IMR-90 (cell line): ENCODE measurements at regions not wholly inside any gene's neighbourhood (a gene's known extent, or its start where the extent isn't known, plus 50 kb on each side); places are given as distances from the start of the nearest gene placed in this dataset.

Experiments
- ATAC-seq: fragments of 200-7000 bp; cut with Tn5 transposase; 2 replicates; pipeline ENCODE4 v1.9.1; 2020; ENCODE audit warnings: low read depth, mild to moderate bottlenecking, moderate library complexity
- BruUV-seq: library from RNA; stranded (reverse); fragments of 400-500 nt; replicated peaks from 2 replicates; lab custom pipeline; 2021; lab: Mats Ljungman, UMichigan
- CTCF ChIA-PET: fragments of 300-600 bp; formaldehyde crosslinking; extraction: SDS; loops from one replicate; lab custom pipeline; 2021; ENCODE audit warnings: antibody characterized with exemption; lab: Yijun Ruan, JAX
- POLR2A ChIA-PET: fragments of 300-600 bp; sonication (Branson Sonifier 250); formaldehyde crosslinking; loops from one replicate; lab custom pipeline; 2022; ENCODE audit warnings: antibody characterized with exemption; ENCODE audit not compliant: unreplicated experiment; lab: Charles Lee
- DNase-seq: peaks from one replicate; pipeline ENCODE4 v3.0.0; 2013
- H2AFZ ChIP-seq: replicated peaks from 2 replicates; pipeline ENCODE3; 2013; ENCODE audit warnings: low read length, mild to moderate bottlenecking; ENCODE audit not compliant: poor library complexity
- H2AK5ac ChIP-seq: 2 replicates; pipeline ENCODE4 v1.6.1; 2013; ENCODE audit warnings: low read depth, low read length, inconsistent platforms
- H2AK9ac ChIP-seq: replicated peaks from 2 replicates; pipeline ENCODE3; 2013; ENCODE audit warnings: mild to moderate bottlenecking, low read depth, low read length, moderate library complexity; ENCODE audit not compliant: poor library complexity
- H2BK120ac ChIP-seq: 2 replicates; pipeline ENCODE4 v1.6.1; 2013; ENCODE audit warnings: low read depth, low read length, inconsistent platforms
- H2BK15ac ChIP-seq: 3 replicates; pipeline ENCODE4 v1.6.1; 2013; ENCODE audit warnings: low read depth, low read length, inconsistent platforms
- H2BK20ac ChIP-seq: 2 replicates; pipeline ENCODE4 v1.6.1; 2013; ENCODE audit warnings: low read depth, mild to moderate bottlenecking, inconsistent platforms, low read length, moderate library complexity
- H2BK5ac ChIP-seq: 2 replicates; pipeline ENCODE4 v1.6.1; 2013; ENCODE audit warnings: mild to moderate bottlenecking, low read depth, low read length, inconsistent platforms; ENCODE audit not compliant: poor library complexity, severe bottlenecking
- H3K14ac ChIP-seq: replicated peaks from 2 replicates; pipeline ENCODE4 v1.6.1; 2013; ENCODE audit warnings: low read depth, low read length, inconsistent platforms
- H3K18ac ChIP-seq: 2 replicates; pipeline ENCODE4 v1.6.1; 2013; ENCODE audit warnings: low read depth, low read length, control low read depth
- H3K23ac ChIP-seq: 2 replicates; pipeline ENCODE4 v1.6.1; 2013; ENCODE audit warnings: low read depth, low read length, inconsistent platforms
- H3K27ac ChIP-seq: 2 replicates; pipeline ENCODE4 v1.5.1; 2013; ENCODE audit warnings: mild to moderate bottlenecking, control low read depth, low read length; ENCODE audit not compliant: insufficient read depth
- H3K27me3 ChIP-seq: 2 replicates; pipeline ENCODE4 v1.6.1; 2013; ENCODE audit warnings: low read length; ENCODE audit not compliant: control insufficient read depth, insufficient read depth
- H3K36me3 ChIP-seq: 2 replicates; pipeline ENCODE4 v1.6.1; 2013; ENCODE audit warnings: low read length, mixed read lengths; ENCODE audit not compliant: control insufficient read depth, insufficient read depth
- H3K4ac ChIP-seq: 2 replicates; pipeline ENCODE4 v1.6.1; 2013; ENCODE audit warnings: low read depth, low read length, inconsistent platforms
- H3K4me1 ChIP-seq: 2 replicates; pipeline ENCODE4 v1.6.1; 2013; ENCODE audit warnings: low read length, mixed read lengths; ENCODE audit not compliant: control insufficient read depth, insufficient read depth
- H3K4me2 ChIP-seq: 2 replicates; pipeline ENCODE4 v1.6.1; 2013; ENCODE audit warnings: low read depth, mild to moderate bottlenecking, control low read depth, low read length, moderate library complexity
- H3K4me3 ChIP-seq: 2 replicates; pipeline ENCODE4 v1.5.1; 2013; ENCODE audit warnings: low read depth, mild to moderate bottlenecking, control low read depth, low read length, moderate library complexity; ENCODE audit not compliant: insufficient read depth
- H3K56ac ChIP-seq: 2 replicates; pipeline ENCODE4 v1.6.1; 2013; ENCODE audit warnings: low read length, inconsistent platforms; ENCODE audit not compliant: insufficient read depth; ENCODE audit errors: extremely low read depth
- H3K79me1 ChIP-seq, 2 experiments: 2 replicates each; pipeline ENCODE4 v1.6.1; 2013; ENCODE audit warnings: low read length in 2 of 2, inconsistent platforms in 1 of 2, low read depth in 1 of 2
- H3K9ac ChIP-seq: 2 replicates; pipeline ENCODE4 v1.6.1; 2013; ENCODE audit warnings: low read depth, low read length, control low read depth
- H3K9me1 ChIP-seq: 2 replicates; pipeline ENCODE4 v1.6.1; 2013; ENCODE audit warnings: low read length, inconsistent platforms; ENCODE audit not compliant: insufficient read depth
- H3K9me3 ChIP-seq: 2 replicates; pipeline ENCODE4 v1.6.1; 2013; ENCODE audit warnings: low read length; ENCODE audit not compliant: control insufficient read depth, insufficient read depth
- H4K20me1 ChIP-seq: 2 replicates; pipeline ENCODE4 v1.6.1; 2013; ENCODE audit warnings: low read length, inconsistent platforms; ENCODE audit not compliant: insufficient read depth
- H4K5ac ChIP-seq: 2 replicates; pipeline ENCODE4 v1.6.1; 2013; ENCODE audit warnings: mild to moderate bottlenecking, low read depth, low read length, control low read depth
- H4K8ac ChIP-seq, 2 experiments: 2 replicates each; pipeline ENCODE4 v1.6.1; 2013; ENCODE audit warnings: low read depth in 2 of 2, low read length in 2 of 2, control low read depth in 1 of 2, inconsistent platforms in 1 of 2
- H4K91ac ChIP-seq: 2 replicates; pipeline ENCODE4 v1.6.1; 2013; ENCODE audit warnings: low read depth, low read length, inconsistent platforms; ENCODE audit not compliant: insufficient read depth
- BHLHE40 ChIP-seq: fragments of 150-350 bp; IDR thresholded peaks from 2 replicates; pipeline ENCODE4 v1.6.1; 2016; ENCODE audit warnings: mild to moderate bottlenecking, low read depth, low read length
- CEBPB ChIP-seq: IDR thresholded peaks from 2 replicates; pipeline ENCODE4 v1.6.1; 2012; ENCODE audit warnings: low read depth, low read length, improper control_type of control experiment
- CHD1 ChIP-seq: IDR thresholded peaks from 2 replicates; pipeline ENCODE4 v1.6.1; 2012; ENCODE audit warnings: low read depth, low read length, improper control_type of control experiment
- ELK1 ChIP-seq: fragments of 150-350 bp; IDR thresholded peaks from 2 replicates; pipeline ENCODE4 v1.6.1; 2016; ENCODE audit warnings: low read depth, mild to moderate bottlenecking, low read length, moderate library complexity, borderline replicate concordance
- MAZ ChIP-seq: IDR thresholded peaks from 2 replicates; pipeline ENCODE4 v1.6.1; 2012; ENCODE audit warnings: low read depth, mild to moderate bottlenecking, low read length, improper control_type of control experiment, moderate library complexity, borderline replicate concordance
- MXI1 ChIP-seq: IDR thresholded peaks from 2 replicates; pipeline ENCODE4 v1.6.1; 2012; ENCODE audit warnings: low read depth, mild to moderate bottlenecking, low read length, moderate library complexity, borderline replicate concordance
- NFE2L2 ChIP-seq: fragments of 150-350 bp; IDR thresholded peaks from 2 replicates; pipeline ENCODE4 v1.6.1; 2016; ENCODE audit warnings: low read depth, mild to moderate bottlenecking, low read length
- POLR2A ChIP-seq: IDR thresholded peaks from 2 replicates; pipeline ENCODE4 v1.6.1; 2012; ENCODE audit warnings: mild to moderate bottlenecking, low read depth, low read length
- RAD21 ChIP-seq: IDR thresholded peaks from 2 replicates; pipeline ENCODE4 v1.6.1; 2012; ENCODE audit warnings: low read length, improper control_type of control experiment
- RCOR1 ChIP-seq: IDR thresholded peaks from 2 replicates; pipeline ENCODE4 v1.6.1; 2012; ENCODE audit warnings: mild to moderate bottlenecking, low read length, improper control_type of control experiment; ENCODE audit not compliant: insufficient replicate concordance
- RFX5 ChIP-seq: IDR thresholded peaks from 2 replicates; pipeline ENCODE4 v1.8.0; 2012; ENCODE audit warnings: low read depth, mild to moderate bottlenecking, low read length, moderate library complexity
- SMC3 ChIP-seq: fragments of 150-350 bp; IDR thresholded peaks from 2 replicates; pipeline ENCODE4 v1.6.1; 2016; ENCODE audit warnings: low read depth, mild to moderate bottlenecking, antibody characterized with exemption, low read length, moderate library complexity
- WGBS, 2 experiments: methylation state at CpG; one replicate each; pipeline versions ENCODE4 v1.1.5 to v1.1.7; 2013; ENCODE audit warnings: missing lambda C conversion rate in 2 of 2; ENCODE audit not compliant: insufficient read length in 1 of 2; ENCODE audit errors: extremely low coverage in 2 of 2; 5-methylcytosine and 5-hydroxymethylcytosine counted together
- dilution Hi-C: fragments of 300-500 bp; cut with HindIII; formaldehyde crosslinking; loops from one replicate; pipeline ENCODE4 v1.14.3; 2018; ENCODE audit warnings: low sequenced_read_pairs; ENCODE audit not compliant: unreplicated experiment
- in situ Hi-C: fragments of 300-500 bp; cut with MboI; formaldehyde crosslinking; loops from 3 replicates; pipeline ENCODE4 v1.14.3; 2019; ENCODE audit warnings: low sequenced_read_pairs, inconsistent platforms, mixed read lengths
- intact Hi-C: fragments of 100-400 bp; cut with micrococcal nuclease; formaldehyde crosslinking; loops from 2 replicates; pipeline ENCODE4 v1.10.0; 2022

- Histone ChIP-seq H3K36me3 (no peaks in the 10 kb centered on the region), H2AK5ac (no peak overlapping the region), H2AK9ac (no peak overlapping the region), H4K91ac (no peak overlapping the region), H2AFZ (no peak overlapping the region), H4K20me1 (no peaks in the 10 kb centered on the region), H3K9me3 (no peaks in the 10 kb centered on the region), H3K14ac (no peak overlapping the region), H2BK15ac (no peak overlapping the region), H2BK120ac (no peak overlapping the region), H3K18ac (no peak overlapping the region), H3K9me1 (no peaks in the 10 kb centered on the region), H2BK5ac (no peak overlapping the region), H3K27me3 (no peaks in the 10 kb centered on the region), H3K4me2 (no peak overlapping the region), H3K4me3 (no peak overlapping the region), H3K56ac (no peak overlapping the region), H3K23ac (no peak overlapping the region), H3K9ac (no peak overlapping the region), H3K27ac (no peak overlapping the region), H3K79me1 (no peaks in the 10 kb centered on the region), H4K8ac (no peak overlapping the region), H3K4ac (no peak overlapping the region), H3K4me1 (no peaks in the 10 kb centered on the region), H4K5ac (no peak overlapping the region), H2BK20ac (no peak overlapping the region)
- ChIA-PET POLR2A (no interaction called here), CTCF (no interaction called here)
- ATAC-seq (no peak), DNase-seq (no peak)
- dilution Hi-C loops, result no loop called here
- no TSS peak for BruUV-seq
- intact Hi-C loops, result no loop called here
- TF ChIP-seq POLR2A (no peak), RCOR1 (no peak), ELK1 (no peak), MAZ (no peak), SMC3 (no peak), BHLHE40 (no peak), RAD21 (no peak), CHD1 (no peak), RFX5 (no peak), CEBPB (no peak), MXI1 (no peak), NFE2L2 (no peak)
- in situ Hi-C loops, result no loop called here
- no CpG with 5 or more reads among the region's 3 CpGs for WGBS, 2 experiments
These were observed 91.9 kb upstream of the CXCR4 start for GRCh38 chr2:136209561-136210454.
